GM23338 (cell line): ENCODE measurements at regions not wholly inside any gene's neighbourhood (a gene's known extent, or its start where the extent isn't known, plus 50 kb on each side); places are given as distances from the start of the nearest gene placed in this dataset.
"Not testable (repeated sequence)": the region's sequence is repeated elsewhere in the genome, so short reads cannot be mapped to it uniquely, and the experiment has no call there.

Experiments
- ATAC-seq: fragments of 200-7000 bp; cut with Tn5 transposase; 3 replicates; pipeline ENCODE4 v1.9.1; 2020
- DNase-seq: peaks from one replicate; pipeline ENCODE4 v3.0.0-alpha.2; 2015; ENCODE audit warnings: low spot score
- H2AFZ ChIP-seq: fragments of 200-600 bp; sonication (generic); 2 replicates; pipeline ENCODE4 v1.8.0; 2016; ENCODE audit warnings: antibody characterized with exemption, mild to moderate bottlenecking, moderate library complexity
- H3F3A ChIP-seq: fragments of 200-600 bp; sonication (generic); replicated peaks from 2 replicates; pipeline ENCODE4 v1.8.0; 2017; ENCODE audit warnings: antibody characterized with exemption, mixed run types, low read depth
- H3K27ac ChIP-seq: fragments of 200-600 bp; sonication (generic); 2 replicates; pipeline ENCODE4 v1.6.1; 2016; ENCODE audit warnings: low read depth
- H3K27me3 ChIP-seq: fragments of 200-600 bp; sonication (generic); 2 replicates; pipeline ENCODE4 v1.8.0; 2016; ENCODE audit warnings: mild to moderate bottlenecking, mixed run types, moderate library complexity; ENCODE audit not compliant: insufficient read depth
- H3K36me3 ChIP-seq: fragments of 200-600 bp; sonication (generic); 2 replicates; pipeline ENCODE4 v1.8.0; 2016; ENCODE audit warnings: mild to moderate bottlenecking; ENCODE audit not compliant: insufficient read depth
- H3K4me1 ChIP-seq: fragments of 200-600 bp; sonication (generic); 2 replicates; pipeline ENCODE4 v1.8.0; 2016; ENCODE audit warnings: mild to moderate bottlenecking, moderate library complexity; ENCODE audit not compliant: insufficient read depth
- H3K4me2 ChIP-seq: fragments of 200-600 bp; sonication (generic); 2 replicates; pipeline ENCODE4 v1.7.1; 2017; ENCODE audit warnings: mixed run types
- H3K4me3 ChIP-seq: fragments of 200-600 bp; sonication (generic); 2 replicates; pipeline ENCODE4 v1.6.1; 2016; ENCODE audit warnings: mixed run types
- H3K79me2 ChIP-seq: fragments of 200-600 bp; sonication (generic); replicated peaks from 2 replicates; pipeline ENCODE4 v1.8.0; 2017; ENCODE audit warnings: mild to moderate bottlenecking; ENCODE audit not compliant: insufficient read depth
- H3K9me2 ChIP-seq: fragments of 200-600 bp; sonication (generic); 2 replicates; pipeline ENCODE4 v1.8.0; 2017; ENCODE audit not compliant: insufficient read depth
- H4K20me1 ChIP-seq: fragments of 200-600 bp; sonication (generic); replicated peaks from 2 replicates; pipeline ENCODE4 v1.8.0; 2017; ENCODE audit warnings: mild to moderate bottlenecking; ENCODE audit not compliant: insufficient read depth
- H3K27ac Mint-ChIP-seq: 2 replicates; pipeline ENCODE4 v1.8.0; 2020; ENCODE audit warnings: inconsistent platforms, mild to moderate bottlenecking, moderate library complexity, mixed read lengths
- H3K27me3 Mint-ChIP-seq: 3 replicates; pipeline ENCODE4 v1.8.0; 2022; ENCODE audit warnings: low read depth, mild to moderate bottlenecking, moderate library complexity, mixed read lengths, inconsistent platforms; ENCODE audit not compliant: insufficient read depth, poor library complexity
- H3K36me3 Mint-ChIP-seq: 3 replicates; pipeline ENCODE4 v1.8.0; 2021; ENCODE audit warnings: low read depth, mild to moderate bottlenecking, inconsistent platforms, moderate library complexity, mixed read lengths
- H3K4me1 Mint-ChIP-seq: 3 replicates; pipeline ENCODE4 v1.8.0; 2020; ENCODE audit warnings: mild to moderate bottlenecking, inconsistent platforms, mixed read lengths
- H3K4me3 Mint-ChIP-seq: 3 replicates; pipeline ENCODE4 v1.8.0; 2021; ENCODE audit warnings: moderate library complexity, mild to moderate bottlenecking, inconsistent platforms, mixed read lengths
- H3K9me3 Mint-ChIP-seq: 3 replicates; pipeline ENCODE4 v1.8.0; 2020; ENCODE audit warnings: moderate library complexity, mild to moderate bottlenecking, inconsistent platforms, mixed read lengths
- CREB1 ChIP-seq: fragments of 250-450 bp; sonication (Bioruptor Pico); IDR thresholded peaks from 2 replicates; pipeline ENCODE4 v1.5.0; 2020; ENCODE audit warnings: low read depth, mild to moderate bottlenecking, moderate library complexity
- POLR2AphosphoS5 ChIP-seq: IDR thresholded peaks from 2 replicates; pipeline ENCODE4 v1.6.1; 2016; ENCODE audit warnings: antibody characterized with exemption, low read depth
- ZNF114 ChIP-seq: fragments of 250-450 bp; sonication (Bioruptor Pico); IDR thresholded peaks from 2 replicates; pipeline ENCODE4 v1.5.0; 2020; ENCODE audit warnings: mild to moderate bottlenecking, moderate library complexity
- ZNF331 ChIP-seq: fragments of 250-450 bp; sonication (Bioruptor Pico); IDR thresholded peaks from 2 replicates; pipeline ENCODE4 v1.5.0; 2020; ENCODE audit warnings: low read depth, mild to moderate bottlenecking, moderate library complexity
- TF ChIP-seq, protein P1 (sequence below): IDR thresholded peaks from one replicate; pipeline ENCODE4 v1.6.1; 2018; ENCODE audit warnings: antibody characterized with exemption; ENCODE audit not compliant: unreplicated experiment
- TF ChIP-seq, protein P2 (sequence below): IDR thresholded peaks from 2 replicates; pipeline ENCODE4 v1.6.1; 2016; ENCODE audit warnings: antibody characterized with exemption
- TF ChIP-seq, protein P3 (sequence below), 2 experiments: fragments of 200-600 bp in 1 of 2; sonication (generic) in 1 of 2; conservative IDR thresholded peaks; 2 replicates each; pipeline versions ENCODE4 v1.5.1 to v1.6.1; 2016 to 2017; ENCODE audit warnings: antibody characterized with exemption in 2 of 2, low read depth in 2 of 2, mild to moderate bottlenecking in 2 of 2, moderate library complexity in 1 of 2

DNA sequence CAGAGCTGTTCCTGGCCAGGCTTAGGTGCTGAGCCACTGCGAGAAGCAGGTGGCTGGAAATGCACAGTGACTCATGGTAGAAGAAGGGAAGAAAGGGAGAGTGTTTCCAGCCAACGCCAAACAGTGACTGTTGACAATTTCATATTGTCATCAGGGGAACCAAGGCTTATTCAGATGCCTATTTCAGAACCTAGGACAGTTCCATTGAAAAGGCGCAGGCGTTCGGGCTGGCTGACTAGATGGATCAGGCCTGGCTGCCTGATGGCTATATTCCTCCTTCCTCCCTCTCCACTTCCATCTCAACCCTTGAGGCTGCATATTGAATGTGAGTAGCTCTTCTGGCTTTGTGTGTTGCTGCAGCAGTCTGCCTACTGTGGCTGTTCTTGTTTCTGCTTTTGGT is 73.0 kb upstream of the FRMPD4 start:
- H3K36me3 ChIP-seq: no peaks in the 10 kb centered on the region
- no peak overlapping the region for H3K4me3 Mint-ChIP-seq
- TF ChIP-seq POLR2AphosphoS5: no peak
- TF ChIP-seq, protein P1, sequence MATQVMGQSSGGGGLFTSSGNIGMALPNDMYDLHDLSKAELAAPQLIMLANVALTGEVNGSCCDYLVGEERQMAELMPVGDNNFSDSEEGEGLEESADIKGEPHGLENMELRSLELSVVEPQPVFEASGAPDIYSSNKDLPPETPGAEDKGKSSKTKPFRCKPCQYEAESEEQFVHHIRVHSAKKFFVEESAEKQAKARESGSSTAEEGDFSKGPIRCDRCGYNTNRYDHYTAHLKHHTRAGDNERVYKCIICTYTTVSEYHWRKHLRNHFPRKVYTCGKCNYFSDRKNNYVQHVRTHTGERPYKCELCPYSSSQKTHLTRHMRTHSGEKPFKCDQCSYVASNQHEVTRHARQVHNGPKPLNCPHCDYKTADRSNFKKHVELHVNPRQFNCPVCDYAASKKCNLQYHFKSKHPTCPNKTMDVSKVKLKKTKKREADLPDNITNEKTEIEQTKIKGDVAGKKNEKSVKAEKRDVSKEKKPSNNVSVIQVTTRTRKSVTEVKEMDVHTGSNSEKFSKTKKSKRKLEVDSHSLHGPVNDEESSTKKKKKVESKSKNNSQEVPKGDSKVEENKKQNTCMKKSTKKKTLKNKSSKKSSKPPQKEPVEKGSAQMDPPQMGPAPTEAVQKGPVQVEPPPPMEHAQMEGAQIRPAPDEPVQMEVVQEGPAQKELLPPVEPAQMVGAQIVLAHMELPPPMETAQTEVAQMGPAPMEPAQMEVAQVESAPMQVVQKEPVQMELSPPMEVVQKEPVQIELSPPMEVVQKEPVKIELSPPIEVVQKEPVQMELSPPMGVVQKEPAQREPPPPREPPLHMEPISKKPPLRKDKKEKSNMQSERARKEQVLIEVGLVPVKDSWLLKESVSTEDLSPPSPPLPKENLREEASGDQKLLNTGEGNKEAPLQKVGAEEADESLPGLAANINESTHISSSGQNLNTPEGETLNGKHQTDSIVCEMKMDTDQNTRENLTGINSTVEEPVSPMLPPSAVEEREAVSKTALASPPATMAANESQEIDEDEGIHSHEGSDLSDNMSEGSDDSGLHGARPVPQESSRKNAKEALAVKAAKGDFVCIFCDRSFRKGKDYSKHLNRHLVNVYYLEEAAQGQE: peak; percentile 79
- H3K27ac Mint-ChIP-seq: no peak overlapping the region
- peaks cover 2% of the 10 kb centered on the region; the same call in 1 of the 3 replicates for H3K4me1 Mint-ChIP-seq
- no peaks in the 10 kb centered on the region for H3K79me2 ChIP-seq
- H3K9me2 ChIP-seq: no peaks in the 10 kb centered on the region
- H3K36me3 Mint-ChIP-seq: no peaks in the 10 kb centered on the region
- H3K9me3 Mint-ChIP-seq: no peaks in the 10 kb centered on the region; the same call in 2 of the 3 replicates
- H3K4me1 ChIP-seq: no peaks in the 10 kb centered on the region; the same call in 1 of the 2 replicates
- ATAC-seq (peak; percentile 67), DNase-seq (peak; percentile 68)
- H3K27me3 ChIP-seq: no peaks in the 10 kb centered on the region
- H3F3A ChIP-seq: no peaks in the 10 kb centered on the region
- H2AFZ ChIP-seq: no peak overlapping the region
- no peak overlapping the region for H3K27ac ChIP-seq
- no peaks in the 10 kb centered on the region for H4K20me1 ChIP-seq
- no peak overlapping the region for H3K4me2 ChIP-seq
- no peak overlapping the region for H3K4me3 ChIP-seq
- H3K27me3 Mint-ChIP-seq: peaks cover 5% of the 10 kb centered on the region

DNA sequence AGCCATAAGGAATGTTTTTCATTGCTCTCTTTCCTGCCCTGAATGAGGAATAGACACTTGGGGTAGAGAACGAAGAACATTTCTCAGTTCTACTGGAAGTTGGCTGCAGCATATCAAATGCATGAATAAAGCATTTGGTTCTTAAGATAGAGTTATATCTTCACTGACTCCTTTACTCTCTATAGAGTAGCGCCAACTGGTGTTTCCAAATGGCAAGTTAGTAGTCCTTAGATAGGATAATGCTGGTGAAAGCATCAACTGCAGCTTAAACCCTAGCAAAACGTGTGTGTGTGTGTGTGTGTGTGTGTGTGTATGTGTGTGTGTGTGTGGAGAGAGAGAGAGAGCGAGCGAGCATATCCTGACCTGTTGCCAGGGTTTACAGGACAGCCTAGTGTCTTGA is 62.2 kb upstream of the FRMPD4 start:
- Mint-ChIP-seq H3K4me1 (peaks cover 12% of the 10 kb centered on the region), H3K9me3 (no peaks in the 10 kb centered on the region), H3K27ac (no peak overlapping the region), H3K27me3 (peaks cover 5% of the 10 kb centered on the region), H3K36me3 (no peaks in the 10 kb centered on the region), H3K4me3 (no peak overlapping the region)
- H3F3A ChIP-seq: no peaks in the 10 kb centered on the region
- TF ChIP-seq ZNF331 (CRISPR knock-in tag) (no peak), CREB1 (CRISPR knock-in tag) (no peak)
- ATAC-seq: no peak
- H2AFZ ChIP-seq: no peak overlapping the region
- no peaks in the 10 kb centered on the region for H4K20me1 ChIP-seq
- no peaks in the 10 kb centered on the region for H3K36me3 ChIP-seq
- peak; percentile 2 for DNase-seq
- H3K4me3 ChIP-seq: no peak overlapping the region
- H3K4me1 ChIP-seq: peaks cover 5% of the 10 kb centered on the region
- no peaks in the 10 kb centered on the region for H3K27me3 ChIP-seq
- no peak overlapping the region for H3K27ac ChIP-seq
- H3K4me2 ChIP-seq: no peak overlapping the region
- H3K79me2 ChIP-seq: no peaks in the 10 kb centered on the region
- H3K9me2 ChIP-seq: no peaks in the 10 kb centered on the region

DNA sequence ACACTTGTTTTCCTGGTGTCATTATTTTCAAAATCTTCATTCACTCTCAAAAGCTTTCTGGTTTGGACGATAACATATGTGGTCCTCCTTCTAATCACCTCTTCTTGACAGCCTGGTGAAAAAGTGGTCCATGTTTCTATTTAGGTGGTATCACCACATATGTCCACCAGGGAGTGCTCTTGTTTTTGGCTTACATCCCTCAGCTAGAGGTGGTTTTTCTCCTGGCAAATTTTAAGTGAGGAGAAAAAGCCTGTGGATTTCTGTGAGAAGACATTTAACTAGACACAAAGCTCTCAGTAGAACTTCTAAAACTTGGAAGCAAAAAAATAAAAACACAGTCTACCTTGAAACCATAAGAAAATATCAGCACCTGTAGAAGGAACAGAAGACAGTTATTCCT is 58.0 kb upstream of the FRMPD4 start:
- no peak overlapping the region for H2AFZ ChIP-seq
- peak overlapping the region; percentile 65; the same call in 1 of the 2 replicates for H3K4me2 ChIP-seq
- ATAC-seq (peak; percentile 59), DNase-seq (peak; percentile 72)
- peaks cover 24% of the 10 kb centered on the region for H3K36me3 Mint-ChIP-seq
- peaks cover 28% of the 10 kb centered on the region for H3K9me3 Mint-ChIP-seq
- no peak overlapping the region for H3K27ac Mint-ChIP-seq
- no peak overlapping the region for H3K4me3 Mint-ChIP-seq
- H3K27me3 Mint-ChIP-seq: peaks cover 5% of the 10 kb centered on the region
- H3K4me3 ChIP-seq: no peak overlapping the region
- TF ChIP-seq, protein P2, sequence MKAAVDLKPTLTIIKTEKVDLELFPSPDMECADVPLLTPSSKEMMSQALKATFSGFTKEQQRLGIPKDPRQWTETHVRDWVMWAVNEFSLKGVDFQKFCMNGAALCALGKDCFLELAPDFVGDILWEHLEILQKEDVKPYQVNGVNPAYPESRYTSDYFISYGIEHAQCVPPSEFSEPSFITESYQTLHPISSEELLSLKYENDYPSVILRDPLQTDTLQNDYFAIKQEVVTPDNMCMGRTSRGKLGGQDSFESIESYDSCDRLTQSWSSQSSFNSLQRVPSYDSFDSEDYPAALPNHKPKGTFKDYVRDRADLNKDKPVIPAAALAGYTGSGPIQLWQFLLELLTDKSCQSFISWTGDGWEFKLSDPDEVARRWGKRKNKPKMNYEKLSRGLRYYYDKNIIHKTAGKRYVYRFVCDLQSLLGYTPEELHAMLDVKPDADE: no peak
- TF ChIP-seq, protein P3, sequence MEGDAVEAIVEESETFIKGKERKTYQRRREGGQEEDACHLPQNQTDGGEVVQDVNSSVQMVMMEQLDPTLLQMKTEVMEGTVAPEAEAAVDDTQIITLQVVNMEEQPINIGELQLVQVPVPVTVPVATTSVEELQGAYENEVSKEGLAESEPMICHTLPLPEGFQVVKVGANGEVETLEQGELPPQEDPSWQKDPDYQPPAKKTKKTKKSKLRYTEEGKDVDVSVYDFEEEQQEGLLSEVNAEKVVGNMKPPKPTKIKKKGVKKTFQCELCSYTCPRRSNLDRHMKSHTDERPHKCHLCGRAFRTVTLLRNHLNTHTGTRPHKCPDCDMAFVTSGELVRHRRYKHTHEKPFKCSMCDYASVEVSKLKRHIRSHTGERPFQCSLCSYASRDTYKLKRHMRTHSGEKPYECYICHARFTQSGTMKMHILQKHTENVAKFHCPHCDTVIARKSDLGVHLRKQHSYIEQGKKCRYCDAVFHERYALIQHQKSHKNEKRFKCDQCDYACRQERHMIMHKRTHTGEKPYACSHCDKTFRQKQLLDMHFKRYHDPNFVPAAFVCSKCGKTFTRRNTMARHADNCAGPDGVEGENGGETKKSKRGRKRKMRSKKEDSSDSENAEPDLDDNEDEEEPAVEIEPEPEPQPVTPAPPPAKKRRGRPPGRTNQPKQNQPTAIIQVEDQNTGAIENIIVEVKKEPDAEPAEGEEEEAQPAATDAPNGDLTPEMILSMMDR (conservative IDR thresholded peaks at IDR 0.05; ENCODE audit: low read depth in 2 of 2): peak; percentile 61 to 70
- TF ChIP-seq ZNF114 (CRISPR knock-in tag): no peak
- no peak for TF ChIP-seq ZNF331 (CRISPR knock-in tag)
- no peak overlapping the region for H3K27ac ChIP-seq
- H3K4me1 Mint-ChIP-seq: peaks cover 14% of the 10 kb centered on the region
- H3K9me2 ChIP-seq: no peaks in the 10 kb centered on the region
- H3F3A ChIP-seq: no peaks in the 10 kb centered on the region
- H3K4me1 ChIP-seq: peaks cover 8% of the 10 kb centered on the region
- no peaks in the 10 kb centered on the region for H3K79me2 ChIP-seq
- H3K36me3 ChIP-seq: no peaks in the 10 kb centered on the region
- no peaks in the 10 kb centered on the region for H3K27me3 ChIP-seq
- no peaks in the 10 kb centered on the region for H4K20me1 ChIP-seq

DNA sequence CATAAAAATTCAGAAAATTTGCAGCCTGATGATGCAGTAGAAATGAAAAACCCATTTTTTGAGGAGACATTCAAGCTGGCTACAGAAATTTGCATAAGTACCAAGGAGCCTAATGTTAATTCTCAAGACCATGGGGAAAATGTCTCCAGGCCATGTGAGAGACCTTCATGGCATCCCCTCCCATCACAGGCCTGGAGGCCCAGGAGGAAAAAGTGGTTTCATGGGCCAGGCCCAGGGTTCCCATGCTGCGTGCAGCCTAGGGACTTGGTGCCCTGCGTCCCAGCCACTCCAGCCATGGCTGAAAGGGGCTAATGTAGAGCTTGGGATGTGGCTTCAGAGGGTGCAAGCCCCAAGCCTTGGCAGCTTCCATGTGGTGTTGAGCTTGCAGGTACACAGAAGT is 55.3 kb upstream of the FRMPD4 start:
- not testable (repeated sequence) for H2AFZ ChIP-seq, H3K4me1 ChIP-seq, H3K9me2 ChIP-seq, H3K4me3 ChIP-seq, H3K4me2 ChIP-seq, H4K20me1 ChIP-seq, H3K79me2 ChIP-seq, H3K27me3 ChIP-seq, ATAC-seq, H3K27me3 Mint-ChIP-seq, DNase-seq, H3K36me3 ChIP-seq, H3F3A ChIP-seq, H3K27ac ChIP-seq, H3K27ac Mint-ChIP-seq, H3K4me3 Mint-ChIP-seq
- peaks cover 24% of the 10 kb centered on the region for H3K36me3 Mint-ChIP-seq
- peaks cover 11% of the 10 kb centered on the region for H3K4me1 Mint-ChIP-seq
- peaks cover 28% of the 10 kb centered on the region for H3K9me3 Mint-ChIP-seq
